ENCODE measurements at regions not wholly inside any gene's neighbourhood (a gene's known extent, or its start where the extent isn't known, plus 50 kb on each side); places are given as distances from the start of the nearest gene placed in this dataset.
"Not testable (repeated sequence)": the region's sequence is repeated elsewhere in the genome, so short reads cannot be mapped to it uniquely, and the experiment has no call there.

GRCh38 chr1:148363439-148363810, 119.7 kb downstream of the PPIAL4G start:
- peaks cover 42% of the 10 kb centered on the region for H3K27me3 Mint-ChIP-seq (ENCODE audit: low read depth)
- TF ChIP-seq, protein P1, sequence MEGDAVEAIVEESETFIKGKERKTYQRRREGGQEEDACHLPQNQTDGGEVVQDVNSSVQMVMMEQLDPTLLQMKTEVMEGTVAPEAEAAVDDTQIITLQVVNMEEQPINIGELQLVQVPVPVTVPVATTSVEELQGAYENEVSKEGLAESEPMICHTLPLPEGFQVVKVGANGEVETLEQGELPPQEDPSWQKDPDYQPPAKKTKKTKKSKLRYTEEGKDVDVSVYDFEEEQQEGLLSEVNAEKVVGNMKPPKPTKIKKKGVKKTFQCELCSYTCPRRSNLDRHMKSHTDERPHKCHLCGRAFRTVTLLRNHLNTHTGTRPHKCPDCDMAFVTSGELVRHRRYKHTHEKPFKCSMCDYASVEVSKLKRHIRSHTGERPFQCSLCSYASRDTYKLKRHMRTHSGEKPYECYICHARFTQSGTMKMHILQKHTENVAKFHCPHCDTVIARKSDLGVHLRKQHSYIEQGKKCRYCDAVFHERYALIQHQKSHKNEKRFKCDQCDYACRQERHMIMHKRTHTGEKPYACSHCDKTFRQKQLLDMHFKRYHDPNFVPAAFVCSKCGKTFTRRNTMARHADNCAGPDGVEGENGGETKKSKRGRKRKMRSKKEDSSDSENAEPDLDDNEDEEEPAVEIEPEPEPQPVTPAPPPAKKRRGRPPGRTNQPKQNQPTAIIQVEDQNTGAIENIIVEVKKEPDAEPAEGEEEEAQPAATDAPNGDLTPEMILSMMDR (IDR thresholded peaks at IDR 0.05; ENCODE audit: unreplicated experiment) = no peak
- H3K27ac Mint-ChIP-seq = no peak overlapping the region
- peaks cover 20% of the 10 kb centered on the region for H3K4me1 Mint-ChIP-seq
- DNase-seq (ENCODE audit: low spot score in 2 of 2, unreplicated experiment in 2 of 2) = no peak
- H3K9me3 Mint-ChIP-seq = no peaks in the 10 kb centered on the region
- H3K4me3 Mint-ChIP-seq = peak overlapping the region; percentile 68
- no peaks in the 10 kb centered on the region for H3K36me3 Mint-ChIP-seq

- Mint-ChIP-seq H3K27me3 (ENCODE audit: low read depth) (peaks cover 47% of the 10 kb centered on the region), H3K27ac (peak overlapping the region; percentile 20), H3K9me3 (no peaks in the 10 kb centered on the region), H3K36me3 (no peaks in the 10 kb centered on the region), H3K4me3 (peak overlapping the region; percentile 68), H3K4me1 (peaks cover 20% of the 10 kb centered on the region)
- TF ChIP-seq, protein P1 (IDR thresholded peaks at IDR 0.05; ENCODE audit: unreplicated experiment) = no peak
- peak in 1 of 2 experiments; percentile 41 for DNase-seq (ENCODE audit: low spot score in 2 of 2, unreplicated experiment in 2 of 2)
Measured at GRCh38 chr1:148362626-148363438, 120.3 kb downstream of the PPIAL4G start.

- peaks cover 20% of the 10 kb centered on the region for H3K4me1 Mint-ChIP-seq
- H3K27ac Mint-ChIP-seq = peak overlapping the region; percentile 8
- TF ChIP-seq, protein P1 (IDR thresholded peaks at IDR 0.05; ENCODE audit: unreplicated experiment) = no peak
- peaks cover 53% of the 10 kb centered on the region for H3K27me3 Mint-ChIP-seq (ENCODE audit: low read depth)
- no peaks in the 10 kb centered on the region for H3K9me3 Mint-ChIP-seq
- DNase-seq (ENCODE audit: low spot score in 2 of 2, unreplicated experiment in 2 of 2) = no peak
- H3K4me3 Mint-ChIP-seq = peak overlapping the region; percentile 68
- no peaks in the 10 kb centered on the region for H3K36me3 Mint-ChIP-seq
Measured at GRCh38 chr1:148362216-148362611, 120.9 kb downstream of the PPIAL4G start.

- TF ChIP-seq, protein P1 (IDR thresholded peaks at IDR 0.05; ENCODE audit: unreplicated experiment) = peak; percentile 80
- Mint-ChIP-seq H3K27ac (peak overlapping the region; percentile 64), H3K4me3 (peak overlapping the region; percentile 68), H3K27me3 (ENCODE audit: low read depth) (peaks cover 59% of the 10 kb centered on the region), H3K4me1 (peaks cover 20% of the 10 kb centered on the region)
- not testable (repeated sequence) for H3K36me3 Mint-ChIP-seq, H3K9me3 Mint-ChIP-seq
- peak; percentile 36 to 54 for DNase-seq (ENCODE audit: low spot score in 2 of 2, unreplicated experiment in 2 of 2)
Measured at GRCh38 chr1:148361427-148362215, 121.5 kb downstream of the PPIAL4G start.

DNA sequence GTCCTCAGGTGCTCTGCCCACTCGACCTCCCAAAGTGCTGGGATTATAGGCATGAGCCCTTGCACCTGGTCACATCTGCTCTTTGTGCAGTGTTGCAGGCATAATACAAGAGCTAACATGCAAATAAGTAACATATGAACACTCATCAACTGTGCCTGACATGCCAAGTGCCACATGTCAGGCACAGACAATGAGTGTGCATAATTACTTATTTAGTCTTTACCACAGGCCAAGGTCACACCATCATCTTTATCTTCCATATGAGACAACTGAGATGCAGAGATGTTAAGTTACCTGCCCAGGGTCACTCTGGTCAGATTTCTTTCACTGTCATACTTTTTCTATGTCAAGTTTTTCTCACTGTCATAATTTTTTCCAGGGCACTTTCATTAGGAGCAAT, 126.1 kb downstream of the PPIAL4G start:
- peaks cover 79% of the 10 kb centered on the region for H3K27me3 Mint-ChIP-seq (ENCODE audit: low read depth)
- H3K9me3 Mint-ChIP-seq = no peaks in the 10 kb centered on the region
- TF ChIP-seq, protein P1 (IDR thresholded peaks at IDR 0.05; ENCODE audit: unreplicated experiment) = no peak
- peaks cover 16% of the 10 kb centered on the region for H3K4me1 Mint-ChIP-seq
- no peak overlapping the region for H3K27ac Mint-ChIP-seq
- no peak for DNase-seq (ENCODE audit: low spot score in 2 of 2, unreplicated experiment in 2 of 2)
- no peak overlapping the region for H3K4me3 Mint-ChIP-seq
- no peaks in the 10 kb centered on the region for H3K36me3 Mint-ChIP-seq

Data from mesothelial cell of epicardium (in vitro differentiated cells).